SK-N-SH treated with all-trans-retinoic acid at 6 μM for 48 hours (cell line): ENCODE measurements at regions not wholly inside any gene's neighbourhood (a gene's known extent, or its start where the extent isn't known, plus 50 kb on each side); places are given as distances from the start of the nearest gene placed in this dataset.

Experiments used
- ATAC-seq: fragments of 200-7000 bp; cut with Tn5 transposase; 3 replicates; pipeline ENCODE4 v1.9.1; 2020; ENCODE audit warnings: mild to moderate bottlenecking, moderate library complexity
- ARNTL ChIP-seq: fragments of 450-650 bp; formaldehyde crosslinking; IDR thresholded peaks from 2 replicates; pipeline ENCODE4 v1.5.0; 2020; ENCODE audit warnings: low read depth, mild to moderate bottlenecking, moderate library complexity, borderline replicate concordance
- BACH2 ChIP-seq: fragments of 250-450 bp; sonication (Bioruptor Pico); IDR thresholded peaks from 2 replicates; pipeline ENCODE4 v1.9.0; 2021; ENCODE audit warnings: mild to moderate bottlenecking, borderline replicate concordance
- CSDC2 ChIP-seq: fragments of 250-450 bp; sonication (Bioruptor Pico); IDR thresholded peaks from 2 replicates; pipeline ENCODE4 v1.5.0; 2020; ENCODE audit warnings: mild to moderate bottlenecking, moderate library complexity
- CSRNP3 ChIP-seq: fragments of 250-450 bp; sonication (Bioruptor Pico); IDR thresholded peaks from 2 replicates; pipeline ENCODE4 v1.5.1; 2021; ENCODE audit warnings: mild to moderate bottlenecking, moderate library complexity
- ESRRG ChIP-seq: fragments of 250-450 bp; sonication (Bioruptor Pico); IDR thresholded peaks from 2 replicates; pipeline ENCODE4 v1.6.1; 2021; ENCODE audit warnings: mild to moderate bottlenecking
- GLIS3 ChIP-seq: fragments of 250-450 bp; sonication (Bioruptor Pico); IDR thresholded peaks from 2 replicates; pipeline ENCODE4 v1.5.0; 2020; ENCODE audit warnings: mild to moderate bottlenecking, moderate library complexity
- ISL1 ChIP-seq: fragments of 250-450 bp; sonication (Bioruptor Pico); IDR thresholded peaks from 2 replicates; pipeline ENCODE4 v2.1.2; 2022; ENCODE audit warnings: mild to moderate bottlenecking, moderate library complexity
- OSR1 ChIP-seq: fragments of 250-450 bp; sonication (Bioruptor Pico); IDR thresholded peaks from 2 replicates; pipeline ENCODE4 v1.8.0; 2022; ENCODE audit warnings: moderate library complexity, mild to moderate bottlenecking, inconsistent platforms
- POU6F1 ChIP-seq: fragments of 250-450 bp; sonication (Bioruptor Pico); IDR thresholded peaks from 2 replicates; pipeline ENCODE4 v1.8.0; 2021; ENCODE audit warnings: low read depth, mild to moderate bottlenecking, moderate library complexity, borderline replicate concordance
- PPARA ChIP-seq: fragments of 250-450 bp; sonication (Bioruptor Pico); IDR thresholded peaks from 2 replicates; pipeline ENCODE4 v1.5.0; 2020; ENCODE audit warnings: mild to moderate bottlenecking, borderline replicate concordance
- RARB ChIP-seq: fragments of 250-450 bp; sonication (Bioruptor Pico); IDR thresholded peaks from 2 replicates; pipeline ENCODE4 v1.8.0; 2021; ENCODE audit warnings: mild to moderate bottlenecking, moderate library complexity
- SNAI2 ChIP-seq: fragments of 250-450 bp; sonication (Bioruptor Pico); IDR thresholded peaks from 2 replicates; pipeline ENCODE4 v1.5.0; 2020; ENCODE audit warnings: mild to moderate bottlenecking, moderate library complexity
- TCF4 ChIP-seq: fragments of 250-450 bp; sonication (Bioruptor Pico); IDR thresholded peaks from 2 replicates; pipeline ENCODE4 v1.8.0; 2021; ENCODE audit warnings: mild to moderate bottlenecking, moderate library complexity, borderline replicate concordance
- TOX ChIP-seq: fragments of 250-450 bp; sonication (Bioruptor Pico); IDR thresholded peaks from 2 replicates; pipeline ENCODE4 v1.8.0; 2021; ENCODE audit warnings: mild to moderate bottlenecking, moderate library complexity, borderline replicate concordance
- ZC3H10 ChIP-seq: fragments of 250-450 bp; sonication (Bioruptor Pico); IDR thresholded peaks from 2 replicates; pipeline ENCODE4 v1.5.1; 2021; ENCODE audit warnings: mild to moderate bottlenecking, moderate library complexity
- ZFP3 ChIP-seq: fragments of 250-450 bp; sonication (Bioruptor Pico); IDR thresholded peaks from 2 replicates; pipeline ENCODE4 v1.5.0; 2020; ENCODE audit warnings: mild to moderate bottlenecking, moderate library complexity
- ZFP30 ChIP-seq: fragments of 450-650 bp; formaldehyde crosslinking; IDR thresholded peaks from 2 replicates; pipeline ENCODE4 v1.5.0; 2022; ENCODE audit warnings: mild to moderate bottlenecking, moderate library complexity
- ZNF565 ChIP-seq: fragments of 450-650 bp; formaldehyde crosslinking; conservative IDR thresholded peaks from 2 replicates; pipeline ENCODE4 v1.5.0; 2020; ENCODE audit warnings: low read depth, mild to moderate bottlenecking, moderate library complexity
- ZNF70 ChIP-seq: fragments of 450-650 bp; formaldehyde crosslinking; IDR thresholded peaks from 2 replicates; pipeline ENCODE4 v1.5.0; 2020; ENCODE audit warnings: mild to moderate bottlenecking, moderate library complexity
- ZNF8 ChIP-seq: fragments of 450-650 bp; formaldehyde crosslinking; IDR thresholded peaks from 2 replicates; pipeline ENCODE4 v1.5.0; 2020; ENCODE audit warnings: mild to moderate bottlenecking, moderate library complexity
- TF ChIP-seq, protein P1 (sequence below): fragments of 250-450 bp; sonication (Bioruptor Pico); IDR thresholded peaks from 2 replicates; pipeline ENCODE4 v1.5.0; 2020; ENCODE audit warnings: mild to moderate bottlenecking, moderate library complexity
- TF ChIP-seq, protein P2 (sequence below): fragments of 250-450 bp; sonication (Bioruptor Pico); IDR thresholded peaks from 2 replicates; pipeline ENCODE4 v1.5.1; 2020; ENCODE audit warnings: low read depth, mild to moderate bottlenecking, moderate library complexity

DNA sequence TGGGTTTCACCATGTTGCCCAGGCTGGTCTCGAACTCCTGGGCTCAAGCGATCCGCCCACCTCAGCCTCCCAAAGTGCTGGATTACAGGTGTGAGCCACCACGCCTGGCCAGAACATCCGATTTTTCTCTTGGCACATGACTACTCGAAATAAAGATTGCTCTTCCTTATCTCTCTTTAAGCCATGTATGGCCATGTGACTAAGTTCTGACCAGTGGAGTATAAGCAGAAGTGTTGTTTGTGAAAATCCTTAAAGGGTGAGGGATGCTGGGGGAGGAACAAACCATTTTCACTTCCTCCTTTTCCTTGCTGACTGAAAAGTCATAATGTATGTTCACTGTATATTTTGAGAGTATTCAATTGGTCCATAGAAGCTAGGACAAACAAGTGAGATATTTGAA, 50.7 kb upstream of the ATF7IP start:
- ATAC-seq = no peak
- TF ChIP-seq OSR1 (CRISPR knock-in tag) (no peak), CSRNP3 (no peak), ISL1 (CRISPR knock-in tag) (no peak), ZFP30 (CRISPR knock-in tag) (no peak), PPARA (CRISPR knock-in tag) (no peak), BACH2 (no peak), POU6F1 (CRISPR knock-in tag) (no peak), ZC3H10 (CRISPR knock-in tag) (no peak), ARNTL (no peak), TOX (CRISPR knock-in tag) (no peak), GLIS3 (no peak), ZNF565 (no peak), ESRRG (CRISPR knock-in tag) (no peak), SNAI2 (CRISPR knock-in tag) (no peak), ZNF8 (no peak), RARB (CRISPR knock-in tag) (no peak)
- TF ChIP-seq, protein P1, sequence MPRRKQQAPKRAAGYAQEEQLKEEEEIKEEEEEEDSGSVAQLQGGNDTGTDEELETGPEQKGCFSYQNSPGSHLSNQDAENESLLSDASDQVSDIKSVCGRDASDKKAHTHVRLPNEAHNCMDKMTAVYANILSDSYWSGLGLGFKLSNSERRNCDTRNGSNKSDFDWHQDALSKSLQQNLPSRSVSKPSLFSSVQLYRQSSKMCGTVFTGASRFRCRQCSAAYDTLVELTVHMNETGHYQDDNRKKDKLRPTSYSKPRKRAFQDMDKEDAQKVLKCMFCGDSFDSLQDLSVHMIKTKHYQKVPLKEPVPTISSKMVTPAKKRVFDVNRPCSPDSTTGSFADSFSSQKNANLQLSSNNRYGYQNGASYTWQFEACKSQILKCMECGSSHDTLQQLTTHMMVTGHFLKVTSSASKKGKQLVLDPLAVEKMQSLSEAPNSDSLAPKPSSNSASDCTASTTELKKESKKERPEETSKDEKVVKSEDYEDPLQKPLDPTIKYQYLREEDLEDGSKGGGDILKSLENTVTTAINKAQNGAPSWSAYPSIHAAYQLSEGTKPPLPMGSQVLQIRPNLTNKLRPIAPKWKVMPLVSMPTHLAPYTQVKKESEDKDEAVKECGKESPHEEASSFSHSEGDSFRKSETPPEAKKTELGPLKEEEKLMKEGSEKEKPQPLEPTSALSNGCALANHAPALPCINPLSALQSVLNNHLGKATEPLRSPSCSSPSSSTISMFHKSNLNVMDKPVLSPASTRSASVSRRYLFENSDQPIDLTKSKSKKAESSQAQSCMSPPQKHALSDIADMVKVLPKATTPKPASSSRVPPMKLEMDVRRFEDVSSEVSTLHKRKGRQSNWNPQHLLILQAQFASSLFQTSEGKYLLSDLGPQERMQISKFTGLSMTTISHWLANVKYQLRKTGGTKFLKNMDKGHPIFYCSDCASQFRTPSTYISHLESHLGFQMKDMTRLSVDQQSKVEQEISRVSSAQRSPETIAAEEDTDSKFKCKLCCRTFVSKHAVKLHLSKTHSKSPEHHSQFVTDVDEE (CRISPR knock-in tag) = no peak
- TF ChIP-seq, protein P2, sequence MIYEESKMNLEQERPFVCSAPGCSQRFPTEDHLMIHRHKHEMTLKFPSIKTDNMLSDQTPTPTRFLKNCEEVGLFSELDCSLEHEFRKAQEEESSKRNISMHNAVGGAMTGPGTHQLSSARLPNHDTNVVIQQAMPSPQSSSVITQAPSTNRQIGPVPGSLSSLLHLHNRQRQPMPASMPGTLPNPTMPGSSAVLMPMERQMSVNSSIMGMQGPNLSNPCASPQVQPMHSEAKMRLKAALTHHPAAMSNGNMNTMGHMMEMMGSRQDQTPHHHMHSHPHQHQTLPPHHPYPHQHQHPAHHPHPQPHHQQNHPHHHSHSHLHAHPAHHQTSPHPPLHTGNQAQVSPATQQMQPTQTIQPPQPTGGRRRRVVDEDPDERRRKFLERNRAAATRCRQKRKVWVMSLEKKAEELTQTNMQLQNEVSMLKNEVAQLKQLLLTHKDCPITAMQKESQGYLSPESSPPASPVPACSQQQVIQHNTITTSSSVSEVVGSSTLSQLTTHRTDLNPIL (CRISPR knock-in tag) = no peak

DNA sequence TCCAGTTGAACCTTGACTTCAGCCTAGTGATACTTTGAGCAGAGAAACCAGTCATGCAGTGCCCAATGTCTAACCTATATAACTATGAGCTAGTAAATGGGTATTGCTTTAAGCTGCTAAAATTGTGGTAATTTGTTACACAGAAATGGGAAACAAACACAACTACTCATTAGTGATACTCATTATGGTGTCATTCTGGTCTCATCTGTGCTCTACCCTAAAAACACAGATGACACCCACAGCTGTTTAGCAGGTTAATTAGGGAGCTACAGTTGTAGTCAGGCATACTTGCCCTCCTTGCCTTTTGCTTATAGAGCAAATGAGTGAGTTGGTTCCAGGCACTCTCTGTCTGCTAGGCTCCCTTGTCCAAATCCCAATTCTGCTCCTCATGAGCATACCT, 50.0 kb upstream of the ATF7IP start:
- TF ChIP-seq TCF4 (CRISPR knock-in tag) = no peak
- TF ChIP-seq CSRNP3 = no peak
- no peak for TF ChIP-seq ZFP30 (CRISPR knock-in tag)
- no peak for TF ChIP-seq CSDC2
- TF ChIP-seq ZNF565 = no peak
- TF ChIP-seq SNAI2 (CRISPR knock-in tag) = no peak
- no peak for TF ChIP-seq ESRRG (CRISPR knock-in tag)
- no peak for TF ChIP-seq GLIS3
- TF ChIP-seq BACH2 = no peak
- no peak for TF ChIP-seq ZFP3 (CRISPR knock-in tag)
- TF ChIP-seq ZNF70 (CRISPR knock-in tag) = no peak
- TF ChIP-seq, all 23 proteins: peak for 0
- ATAC-seq = no peak
